Tibial artery (tissue), 4 donors: ENCODE measurements at regions not wholly inside any gene's neighbourhood (a gene's known extent, or its start where the extent isn't known, plus 50 kb on each side); places are given as distances from the start of the nearest gene placed in this dataset.

Source experiments
- DNase-seq, 2 donors: peaks; one replicate each; pipeline ENCODE4 v3.0.0-alpha.2; 2019
- H3K27ac ChIP-seq, 2 donors: fragments of 200-600 bp; sonication (generic) in 1 of 2; 1 replicate in 1 of 2; 2 replicates in 1 of 2; pipeline ENCODE4 v1.5.1; 2018 to 2019; ENCODE audit warnings: mild to moderate bottlenecking in 1 of 2
- H3K27me3 ChIP-seq, 2 donors: fragments of 200-600 bp; sonication (generic) in 1 of 2; one replicate each; pipeline versions ENCODE4 v1.5.1 to v1.6.0; 2016 to 2019
- H3K36me3 ChIP-seq, 3 donors: fragments of 200-600 bp; sonication (generic) in 2 of 3; one replicate each; pipeline ENCODE4 v1.5.1; 2016 to 2019; ENCODE audit warnings: mild to moderate bottlenecking in 2 of 3
- H3K4me1 ChIP-seq, 4 donors: fragments of 200-600 bp; sonication (generic) in 2 of 4; 1 replicate in 3 of 4; 2 replicates in 1 of 4; pipeline ENCODE4 v1.5.1; 2016 to 2019
- H3K4me3 ChIP-seq, 2 donors: fragments of 200-600 bp; sonication (generic) in 1 of 2; 1 replicate in 1 of 2; 2 replicates in 1 of 2; pipeline ENCODE4 v1.5.1; 2018 to 2019; ENCODE audit warnings: mild to moderate bottlenecking in 2 of 2
- H3K9me3 ChIP-seq, 3 donors: fragments of 200-600 bp; sonication (generic) in 1 of 3; one replicate each; pipeline ENCODE4 v1.5.1; 2016 to 2019
- intact Hi-C: fragments of 100-400 bp; cut with DNase I; formaldehyde crosslinking; loops from one replicate; pipeline ENCODE4 v1.15.0; 2023; ENCODE audit warnings: low total_unique reads
- TF ChIP-seq, protein P1 (sequence below), 2 experiments: fragments of 200-600 bp in 1 of 2; fragments of 450-650 bp in 1 of 2; IDR thresholded peaks; one replicate each; pipeline ENCODE4 v1.5.1; 2017 to 2019; ENCODE audit warnings: antibody characterized with exemption in 2 of 2, mild to moderate bottlenecking in 1 of 2, moderate library complexity in 1 of 2

DNA sequence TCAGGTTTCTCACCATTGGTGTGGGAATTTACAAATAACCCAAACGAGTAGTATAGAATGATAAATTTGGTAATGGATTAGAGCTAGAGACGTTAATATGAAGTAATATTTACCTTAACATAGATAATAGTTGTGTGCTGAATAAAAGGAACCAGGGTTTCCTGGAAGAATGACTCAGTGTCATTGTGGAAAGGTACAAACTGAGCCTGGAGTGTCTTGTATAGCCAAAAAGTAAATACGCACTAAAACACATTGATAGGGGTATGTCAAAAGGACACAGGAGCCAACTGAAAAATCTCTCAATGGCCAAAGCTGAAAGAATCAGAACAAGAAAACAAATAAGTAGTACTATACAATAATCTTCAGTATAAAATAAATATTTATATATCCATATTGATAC lies 363.5 kb downstream of the SLCO4C1 start:
- H3K9me3 ChIP-seq = no peaks in the 10 kb centered on the region
- H3K27ac ChIP-seq = no peak overlapping the region
- DNase-seq = no peak
- no peak overlapping the region for H3K4me3 ChIP-seq
- no peaks in the 10 kb centered on the region for H3K36me3 ChIP-seq
- intact Hi-C loops = no loop called here
- TF ChIP-seq, protein P1, sequence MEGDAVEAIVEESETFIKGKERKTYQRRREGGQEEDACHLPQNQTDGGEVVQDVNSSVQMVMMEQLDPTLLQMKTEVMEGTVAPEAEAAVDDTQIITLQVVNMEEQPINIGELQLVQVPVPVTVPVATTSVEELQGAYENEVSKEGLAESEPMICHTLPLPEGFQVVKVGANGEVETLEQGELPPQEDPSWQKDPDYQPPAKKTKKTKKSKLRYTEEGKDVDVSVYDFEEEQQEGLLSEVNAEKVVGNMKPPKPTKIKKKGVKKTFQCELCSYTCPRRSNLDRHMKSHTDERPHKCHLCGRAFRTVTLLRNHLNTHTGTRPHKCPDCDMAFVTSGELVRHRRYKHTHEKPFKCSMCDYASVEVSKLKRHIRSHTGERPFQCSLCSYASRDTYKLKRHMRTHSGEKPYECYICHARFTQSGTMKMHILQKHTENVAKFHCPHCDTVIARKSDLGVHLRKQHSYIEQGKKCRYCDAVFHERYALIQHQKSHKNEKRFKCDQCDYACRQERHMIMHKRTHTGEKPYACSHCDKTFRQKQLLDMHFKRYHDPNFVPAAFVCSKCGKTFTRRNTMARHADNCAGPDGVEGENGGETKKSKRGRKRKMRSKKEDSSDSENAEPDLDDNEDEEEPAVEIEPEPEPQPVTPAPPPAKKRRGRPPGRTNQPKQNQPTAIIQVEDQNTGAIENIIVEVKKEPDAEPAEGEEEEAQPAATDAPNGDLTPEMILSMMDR (IDR thresholded peaks at IDR 0.05) = no peak
- no peaks in the 10 kb centered on the region for H3K4me1 ChIP-seq
- H3K27me3 ChIP-seq = no peaks in the 10 kb centered on the region

DNA sequence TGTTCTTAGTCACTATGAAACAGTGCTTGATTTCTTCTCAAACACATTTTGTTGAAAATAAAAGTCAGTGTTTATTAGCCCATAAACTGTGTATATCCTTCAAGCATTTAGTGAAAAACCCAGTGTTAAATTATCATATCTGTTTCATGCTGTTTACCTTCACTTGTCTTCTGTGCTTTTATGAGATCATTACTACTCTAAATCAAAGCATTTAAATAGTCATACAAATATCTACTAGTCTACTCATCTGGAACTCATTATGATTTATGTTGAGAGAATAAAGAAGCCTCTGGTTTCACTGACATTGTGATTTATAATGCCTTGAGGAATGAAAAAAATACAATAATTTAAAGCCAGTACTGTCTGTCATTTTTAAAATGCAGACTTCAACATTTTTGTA lies 366.5 kb downstream of the SLCO4C1 start:
- Histone ChIP-seq H3K36me3 (no peaks in the 10 kb centered on the region), H3K27ac (no peak overlapping the region), H3K9me3 (no peaks in the 10 kb centered on the region), H3K27me3 (no peaks in the 10 kb centered on the region), H3K4me1 (no peaks in the 10 kb centered on the region), H3K4me3 (no peak overlapping the region)
- no peak for DNase-seq
- intact Hi-C loops = no loop called here
- TF ChIP-seq, protein P1 (IDR thresholded peaks at IDR 0.05) = no peak

DNA sequence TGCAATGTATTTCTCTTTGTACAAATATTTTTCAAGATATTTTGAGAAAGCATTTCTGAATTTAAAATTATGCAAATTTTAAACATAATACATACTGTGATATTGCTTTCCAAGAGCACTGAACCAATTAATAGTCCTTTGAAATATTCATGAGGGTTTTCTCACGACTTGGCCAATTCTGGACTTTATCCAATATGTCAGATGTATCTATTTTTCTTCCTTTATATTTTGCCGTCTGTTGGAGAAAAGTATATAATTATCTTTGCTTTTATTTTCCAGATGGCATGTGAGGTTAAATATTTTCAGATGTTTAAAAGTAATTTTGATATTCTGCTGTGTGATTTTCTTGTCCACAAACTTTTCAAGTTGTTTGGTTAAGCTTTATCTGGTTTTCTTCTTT lies 378.9 kb downstream of the SLCO4C1 start:
- Histone ChIP-seq H3K27me3 (no peaks in the 10 kb centered on the region), H3K9me3 (no peaks in the 10 kb centered on the region), H3K4me3 (no peak overlapping the region), H3K36me3 (no peaks in the 10 kb centered on the region), H3K4me1 (no peaks in the 10 kb centered on the region), H3K27ac (no peak overlapping the region)
- TF ChIP-seq, protein P1 (IDR thresholded peaks at IDR 0.05) = no peak
- no peak for DNase-seq
- intact Hi-C loops = no loop called here

DNA sequence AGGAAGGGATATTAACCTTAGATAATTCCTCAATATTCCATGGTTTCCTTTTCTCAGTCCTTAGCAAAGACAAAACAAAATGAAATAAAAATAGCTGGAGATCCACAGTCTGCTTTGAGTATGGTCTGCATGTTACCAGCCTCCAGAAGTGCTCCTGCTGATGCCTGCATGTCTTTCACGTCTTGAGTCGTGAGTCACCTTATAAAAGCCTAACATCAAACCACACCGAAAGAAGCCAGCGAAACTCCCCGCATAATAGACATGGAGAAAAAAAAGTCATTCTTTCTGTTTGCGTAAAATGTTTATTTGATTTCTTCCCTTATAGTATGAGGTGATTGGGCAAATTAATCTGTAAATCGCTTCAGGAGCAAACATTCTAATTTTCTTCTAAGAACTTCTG lies 380.5 kb downstream of the SLCO4C1 start:
- Histone ChIP-seq H3K9me3 (no peaks in the 10 kb centered on the region), H3K27ac (no peak overlapping the region), H3K36me3 (no peaks in the 10 kb centered on the region), H3K4me3 (no peak overlapping the region), H3K27me3 (no peaks in the 10 kb centered on the region), H3K4me1 (no peaks in the 10 kb centered on the region)
- intact Hi-C loops = no loop called here
- TF ChIP-seq, protein P1 (IDR thresholded peaks at IDR 0.05) = no peak
- DNase-seq = no peak

DNA sequence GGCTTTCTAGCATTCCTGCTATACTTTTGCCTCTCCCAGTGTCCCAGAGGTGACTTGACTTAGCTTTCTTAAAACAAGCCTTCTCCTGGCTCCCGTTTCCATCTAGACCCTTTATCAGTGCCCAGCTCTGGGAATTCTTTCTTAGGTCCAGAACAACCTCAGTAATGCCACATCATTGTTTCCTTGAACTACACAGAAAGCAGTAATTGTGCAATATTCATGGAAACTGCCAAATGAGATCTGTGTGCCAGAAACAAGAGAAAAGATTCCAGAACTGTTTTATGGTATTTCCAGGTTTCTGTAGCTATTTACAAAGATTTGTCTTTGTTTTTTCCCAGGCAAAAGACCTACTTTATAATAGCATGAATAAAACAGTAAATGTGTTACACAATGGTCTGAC lies 391.3 kb downstream of the SLCO4C1 start:
- Histone ChIP-seq H3K36me3 (no peaks in the 10 kb centered on the region), H3K4me3 (no peak overlapping the region), H3K27ac (no peak overlapping the region), H3K9me3 (no peaks in the 10 kb centered on the region), H3K27me3 (no peaks in the 10 kb centered on the region), H3K4me1 (no peaks in the 10 kb centered on the region)
- no peak for DNase-seq
- intact Hi-C loops = no loop called here
- TF ChIP-seq, protein P1 (IDR thresholded peaks at IDR 0.05) = no peak

DNA sequence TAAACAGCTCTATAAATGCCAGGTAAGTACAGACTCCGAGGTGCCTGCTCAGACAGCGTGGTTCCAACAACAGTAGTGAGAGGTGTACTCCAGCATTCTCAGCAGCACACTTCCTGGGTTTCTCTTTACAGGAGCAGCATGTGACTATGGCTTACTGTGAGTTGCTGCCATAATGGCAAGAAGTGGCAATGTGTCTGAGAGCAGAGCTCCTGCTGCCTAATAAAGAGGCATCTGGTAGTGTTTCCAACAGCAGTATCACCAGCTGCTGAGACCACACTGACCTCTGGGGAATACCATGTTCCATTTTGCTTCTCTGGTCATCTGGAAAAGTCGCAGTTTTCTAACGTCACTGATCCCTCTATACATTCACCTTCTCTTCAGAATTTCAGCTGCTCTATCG lies 398.2 kb downstream of the SLCO4C1 start:
- TF ChIP-seq, protein P1 (IDR thresholded peaks at IDR 0.05) = no peak
- Histone ChIP-seq H3K27me3 (no peaks in the 10 kb centered on the region), H3K4me1 (no peaks in the 10 kb centered on the region), H3K4me3 (no peak overlapping the region), H3K9me3 (no peaks in the 10 kb centered on the region), H3K36me3 (no peaks in the 10 kb centered on the region), H3K27ac (no peak overlapping the region)
- intact Hi-C loops = no loop called here
- DNase-seq = no peak
